HepG2 (cell line): ENCODE measurements at regions not wholly inside any gene's neighbourhood (a gene's known extent, or its start where the extent isn't known, plus 50 kb on each side); places are given as distances from the start of the nearest gene placed in this dataset.

Experiments used
- EP300 ChIP-seq, 3 experiments: sonication (generic) in 1 of 3; formaldehyde crosslinking in 1 of 3; IDR thresholded peaks; 2 replicates each; pipeline versions ENCODE4 v1.5.1 to v1.6.1; 2011 to 2020; ENCODE audit warnings: low read depth in 2 of 3, low read length in 2 of 3, borderline replicate concordance in 1 of 3, improper control_type of control experiment in 1 of 3, mild to moderate bottlenecking in 1 of 3, missing genetic modification reagents in 1 of 3, moderate library complexity in 1 of 3
- FOXA1 ChIP-seq, 2 experiments: fragments of 450-650 bp in 1 of 2; sonication (generic) in 1 of 2; formaldehyde crosslinking in 1 of 2; IDR thresholded peaks; 2 replicates each; pipeline versions ENCODE4 v1.4.0 to v1.6.1; 2016 to 2020; ENCODE audit warnings: missing genetic modification reagents in 1 of 2
- FOXJ3 ChIP-seq: sonication (generic); formaldehyde crosslinking; IDR thresholded peaks from 2 replicates; pipeline ENCODE4 v1.4.0; 2020; ENCODE audit warnings: missing genetic modification reagents, mild to moderate bottlenecking, borderline replicate concordance
- FOXK1 ChIP-seq: sonication (generic); formaldehyde crosslinking; IDR thresholded peaks from 2 replicates; pipeline ENCODE4 v1.4.0; 2020; ENCODE audit warnings: low read depth, missing genetic modification reagents, borderline replicate concordance
- HMG20A ChIP-seq: IDR thresholded peaks from 2 replicates; pipeline ENCODE4 v1.6.1; 2016; ENCODE audit warnings: borderline replicate concordance
- ISL2 ChIP-seq: sonication (generic); formaldehyde crosslinking; IDR thresholded peaks from 2 replicates; pipeline ENCODE4 v1.5.0; 2020; ENCODE audit warnings: missing genetic modification reagents
- MXD4 ChIP-seq: IDR thresholded peaks from 2 replicates; pipeline ENCODE4 v1.6.1; 2016; ENCODE audit warnings: mild to moderate bottlenecking, missing biosample characterization, missing genetic modification reagents
- SOX13 ChIP-seq, 3 experiments: fragments of 450-650 bp in 1 of 3; sonication (generic) in 1 of 3; formaldehyde crosslinking in 1 of 3; IDR thresholded peaks in 2 of 3; conservative IDR thresholded peaks in 1 of 3; 2 replicates each; pipeline versions ENCODE4 v1.5.0 to v1.6.1; 2016 to 2020; ENCODE audit warnings: antibody characterized with exemption in 1 of 3, mild to moderate bottlenecking in 1 of 3, missing compliant biosample characterization in 1 of 3, missing genetic modification reagents in 1 of 3, moderate library complexity in 1 of 3
- TAF1 ChIP-seq: sonication (generic); formaldehyde crosslinking; IDR thresholded peaks from 2 replicates; pipeline ENCODE4 v1.4.0; 2020; ENCODE audit warnings: missing genetic modification reagents
- ZNF30 ChIP-seq: sonication (generic); formaldehyde crosslinking; IDR thresholded peaks from 2 replicates; pipeline ENCODE4 v1.5.0; 2020; ENCODE audit warnings: mild to moderate bottlenecking, missing genetic modification reagents
- ZNF891 ChIP-seq: sonication (generic); formaldehyde crosslinking; IDR thresholded peaks from 2 replicates; pipeline ENCODE4 v1.5.0; 2020; ENCODE audit warnings: mild to moderate bottlenecking, missing genetic modification reagents
- TF ChIP-seq, protein P1 (sequence below): sonication (generic); formaldehyde crosslinking; IDR thresholded peaks from 2 replicates; pipeline ENCODE4 v1.4.0; 2020; ENCODE audit warnings: missing genetic modification reagents
- TF ChIP-seq, protein P2 (sequence below): sonication (generic); formaldehyde crosslinking; IDR thresholded peaks from 2 replicates; pipeline ENCODE4 v1.4.0; 2020; ENCODE audit warnings: mild to moderate bottlenecking, low read depth, missing genetic modification reagents
- TF ChIP-seq, protein P3 (sequence below): sonication (generic); formaldehyde crosslinking; IDR thresholded peaks from 2 replicates; pipeline ENCODE4 v1.4.0; 2020; ENCODE audit warnings: missing genetic modification reagents
- TF ChIP-seq, protein P4 (sequence below): sonication (generic); formaldehyde crosslinking; IDR thresholded peaks from 2 replicates; pipeline ENCODE4 v1.8.0; 2022; ENCODE audit warnings: missing genetic modification reagents, mild to moderate bottlenecking, inconsistent platforms, borderline replicate concordance
- TF ChIP-seq, protein P5 (sequence below): sonication (generic); formaldehyde crosslinking; IDR thresholded peaks from 2 replicates; pipeline ENCODE4 v1.4.0; 2020; ENCODE audit warnings: missing genetic modification reagents
- TF ChIP-seq, protein P6 (sequence below): sonication (generic); formaldehyde crosslinking; IDR thresholded peaks from 2 replicates; pipeline ENCODE4 v1.5.1; 2020; ENCODE audit warnings: missing genetic modification reagents, mild to moderate bottlenecking, borderline replicate concordance

DNA sequence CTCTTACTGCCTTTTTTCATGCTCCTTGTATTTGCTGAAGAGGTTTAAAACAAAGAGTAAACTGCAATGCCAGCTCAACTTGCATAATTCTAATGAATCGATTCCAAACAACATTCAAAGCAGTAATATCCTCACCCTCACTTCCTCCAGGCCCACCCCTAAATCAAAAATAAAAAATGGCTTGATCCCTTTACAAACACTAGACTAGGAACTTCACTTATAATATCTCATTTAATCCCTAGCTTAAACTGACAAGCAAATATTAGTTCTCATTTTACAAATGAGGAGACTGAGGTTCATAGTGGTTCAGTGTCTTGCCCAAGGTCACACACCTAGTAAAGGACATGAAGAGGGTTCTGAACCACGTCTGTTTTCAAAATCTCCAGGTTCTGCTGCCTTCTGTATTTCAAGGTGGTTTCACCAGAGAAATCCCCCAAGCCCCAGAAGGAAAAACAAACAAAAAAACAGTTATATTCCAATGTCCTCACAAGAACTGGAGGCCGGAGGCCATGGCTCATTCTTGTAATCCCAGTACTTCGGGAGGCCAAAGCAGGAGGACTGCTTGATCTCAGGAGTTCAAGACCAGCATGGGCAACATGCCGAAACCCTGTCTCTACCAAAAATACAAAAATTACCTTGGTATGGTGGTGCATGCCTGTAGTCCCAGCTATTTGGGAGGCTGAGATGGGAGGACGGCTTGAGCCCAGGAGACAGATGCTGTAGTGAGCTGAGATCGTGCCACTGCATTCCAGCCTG is 80.3 kb upstream of the GRIN2A start (continued):
- TF ChIP-seq, protein P1, sequence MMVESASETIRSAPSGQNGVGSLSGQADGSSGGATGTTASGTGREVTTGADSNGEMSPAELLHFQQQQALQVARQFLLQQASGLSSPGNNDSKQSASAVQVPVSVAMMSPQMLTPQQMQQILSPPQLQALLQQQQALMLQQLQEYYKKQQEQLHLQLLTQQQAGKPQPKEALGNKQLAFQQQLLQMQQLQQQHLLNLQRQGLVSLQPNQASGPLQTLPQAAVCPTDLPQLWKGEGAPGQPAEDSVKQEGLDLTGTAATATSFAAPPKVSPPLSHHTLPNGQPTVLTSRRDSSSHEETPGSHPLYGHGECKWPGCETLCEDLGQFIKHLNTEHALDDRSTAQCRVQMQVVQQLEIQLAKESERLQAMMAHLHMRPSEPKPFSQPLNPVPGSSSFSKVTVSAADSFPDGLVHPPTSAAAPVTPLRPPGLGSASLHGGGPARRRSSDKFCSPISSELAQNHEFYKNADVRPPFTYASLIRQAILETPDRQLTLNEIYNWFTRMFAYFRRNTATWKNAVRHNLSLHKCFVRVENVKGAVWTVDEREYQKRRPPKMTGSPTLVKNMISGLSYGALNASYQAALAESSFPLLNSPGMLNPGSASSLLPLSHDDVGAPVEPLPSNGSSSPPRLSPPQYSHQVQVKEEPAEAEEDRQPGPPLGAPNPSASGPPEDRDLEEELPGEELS (CRISPR knock-in tag), result peak; percentile 74
- TF ChIP-seq, protein P2, sequence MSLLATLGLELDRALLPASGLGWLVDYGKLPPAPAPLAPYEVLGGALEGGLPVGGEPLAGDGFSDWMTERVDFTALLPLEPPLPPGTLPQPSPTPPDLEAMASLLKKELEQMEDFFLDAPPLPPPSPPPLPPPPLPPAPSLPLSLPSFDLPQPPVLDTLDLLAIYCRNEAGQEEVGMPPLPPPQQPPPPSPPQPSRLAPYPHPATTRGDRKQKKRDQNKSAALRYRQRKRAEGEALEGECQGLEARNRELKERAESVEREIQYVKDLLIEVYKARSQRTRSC (CRISPR knock-in tag), result no peak
- TF ChIP-seq ZNF30 (CRISPR knock-in tag), result no peak
- TF ChIP-seq, protein P3, sequence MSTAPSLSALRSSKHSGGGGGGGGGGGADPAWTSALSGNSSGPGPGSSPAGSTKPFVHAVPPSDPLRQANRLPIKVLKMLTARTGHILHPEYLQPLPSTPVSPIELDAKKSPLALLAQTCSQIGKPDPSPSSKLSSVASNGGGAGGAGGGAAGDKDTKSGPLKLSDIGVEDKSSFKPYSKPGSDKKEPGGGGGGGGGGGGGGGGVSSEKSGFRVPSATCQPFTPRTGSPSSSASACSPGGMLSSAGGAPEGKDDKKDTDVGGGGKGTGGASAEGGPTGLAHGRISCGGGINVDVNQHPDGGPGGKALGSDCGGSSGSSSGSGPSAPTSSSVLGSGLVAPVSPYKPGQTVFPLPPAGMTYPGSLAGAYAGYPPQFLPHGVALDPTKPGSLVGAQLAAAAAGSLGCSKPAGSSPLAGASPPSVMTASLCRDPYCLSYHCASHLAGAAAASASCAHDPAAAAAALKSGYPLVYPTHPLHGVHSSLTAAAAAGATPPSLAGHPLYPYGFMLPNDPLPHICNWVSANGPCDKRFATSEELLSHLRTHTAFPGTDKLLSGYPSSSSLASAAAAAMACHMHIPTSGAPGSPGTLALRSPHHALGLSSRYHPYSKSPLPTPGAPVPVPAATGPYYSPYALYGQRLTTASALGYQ (CRISPR knock-in tag), result peak; percentile 90
- TF ChIP-seq FOXK1 (CRISPR knock-in tag), result 0 out of 2 replicates have a peak, but pooled peaks have one; percentile 27
- TF ChIP-seq, protein P4, sequence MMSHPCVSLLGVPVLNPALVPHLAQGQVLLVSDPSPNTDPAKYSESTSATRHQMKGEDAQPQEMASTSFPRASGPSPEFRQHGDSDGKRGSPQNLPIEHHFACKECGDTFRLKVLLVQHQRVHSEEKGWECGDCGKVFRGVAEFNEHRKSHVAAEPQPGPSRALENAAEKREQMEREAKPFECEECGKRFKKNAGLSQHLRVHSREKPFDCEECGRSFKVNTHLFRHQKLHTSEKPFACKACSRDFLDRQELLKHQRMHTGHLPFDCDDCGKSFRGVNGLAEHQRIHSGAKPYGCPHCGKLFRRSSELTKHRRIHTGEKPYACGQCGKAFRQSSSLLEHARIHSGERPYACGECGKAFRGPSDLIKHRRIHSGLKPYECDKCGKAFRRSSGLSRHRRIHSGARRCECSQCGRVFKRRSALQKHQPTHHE (CRISPR knock-in tag), result peak; percentile 12; the same call in 1 of the 2 replicates
- TF ChIP-seq, protein P5, sequence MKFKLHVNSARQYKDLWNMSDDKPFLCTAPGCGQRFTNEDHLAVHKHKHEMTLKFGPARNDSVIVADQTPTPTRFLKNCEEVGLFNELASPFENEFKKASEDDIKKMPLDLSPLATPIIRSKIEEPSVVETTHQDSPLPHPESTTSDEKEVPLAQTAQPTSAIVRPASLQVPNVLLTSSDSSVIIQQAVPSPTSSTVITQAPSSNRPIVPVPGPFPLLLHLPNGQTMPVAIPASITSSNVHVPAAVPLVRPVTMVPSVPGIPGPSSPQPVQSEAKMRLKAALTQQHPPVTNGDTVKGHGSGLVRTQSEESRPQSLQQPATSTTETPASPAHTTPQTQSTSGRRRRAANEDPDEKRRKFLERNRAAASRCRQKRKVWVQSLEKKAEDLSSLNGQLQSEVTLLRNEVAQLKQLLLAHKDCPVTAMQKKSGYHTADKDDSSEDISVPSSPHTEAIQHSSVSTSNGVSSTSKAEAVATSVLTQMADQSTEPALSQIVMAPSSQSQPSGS (CRISPR knock-in tag), result 0 out of 2 replicates have a peak, but pooled peaks have one; percentile 39
- peak in 1 of 2 experiments; percentile 77; a peak in 1 of 4 replicates for TF ChIP-seq EP300 (IDR thresholded peaks at IDR 0.05; ENCODE audit: low read depth in 2 of 2, low read length in 2 of 2)
- TF ChIP-seq EP300 (CRISPR knock-in tag; IDR thresholded peaks at IDR 0.05; ENCODE audit: borderline replicate concordance), result 0 out of 2 replicates have a peak, but pooled peaks have one; percentile 14
- 0 out of 2 replicates have a peak, but pooled peaks have one; percentile 15 for TF ChIP-seq HMG20A (CRISPR knock-in tag)
- TF ChIP-seq FOXA1 (IDR thresholded peaks at IDR 0.05), result no peak
- TF ChIP-seq FOXA1 (CRISPR knock-in tag; IDR thresholded peaks at IDR 0.05), result peak; percentile 27; the same call in 1 of the 2 replicates
- TF ChIP-seq, protein P6, sequence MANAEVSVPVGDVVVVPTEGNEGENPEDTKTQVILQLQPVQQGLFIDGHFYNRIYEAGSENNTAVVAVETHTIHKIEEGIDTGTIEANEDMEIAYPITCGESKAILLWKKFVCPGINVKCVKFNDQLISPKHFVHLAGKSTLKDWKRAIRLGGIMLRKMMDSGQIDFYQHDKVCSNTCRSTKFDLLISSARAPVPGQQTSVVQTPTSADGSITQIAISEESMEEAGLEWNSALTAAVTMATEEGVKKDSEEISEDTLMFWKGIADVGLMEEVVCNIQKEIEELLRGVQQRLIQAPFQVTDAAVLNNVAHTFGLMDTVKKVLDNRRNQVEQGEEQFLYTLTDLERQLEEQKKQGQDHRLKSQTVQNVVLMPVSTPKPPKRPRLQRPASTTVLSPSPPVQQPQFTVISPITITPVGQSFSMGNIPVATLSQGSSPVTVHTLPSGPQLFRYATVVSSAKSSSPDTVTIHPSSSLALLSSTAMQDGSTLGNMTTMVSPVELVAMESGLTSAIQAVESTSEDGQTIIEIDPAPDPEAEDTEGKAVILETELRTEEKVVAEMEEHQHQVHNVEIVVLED (CRISPR knock-in tag), result peak; percentile 3; the same call in 1 of the 2 replicates
- TF ChIP-seq FOXJ3 (CRISPR knock-in tag), result peak; percentile 81; the same call in 1 of the 2 replicates
- peak; percentile 22; the same call in 1 of the 2 replicates for TF ChIP-seq SOX13 (IDR thresholded peaks at IDR 0.05)
- TF ChIP-seq SOX13 (CRISPR knock-in tag; conservative IDR thresholded peaks at IDR 0.05 in 1 of 2, IDR thresholded peaks at IDR 0.05 in 1 of 2), result peak in 1 of 2 experiments; percentile 79; a peak in 2 of 4 replicates
- TF ChIP-seq ZNF891, result no peak
- peak; percentile 94 for TF ChIP-seq ISL2 (CRISPR knock-in tag)
- 0 out of 2 replicates have a peak, but pooled peaks have one; percentile 17 for TF ChIP-seq MXD4 (CRISPR knock-in tag)
- TF ChIP-seq TAF1, result no peak
